GM03348 (cell line): ENCODE measurements at regions not wholly inside any gene's neighbourhood (a gene's known extent, or its start where the extent isn't known, plus 50 kb on each side); places are given as distances from the start of the nearest gene placed in this dataset.
"Not testable (repeated sequence)": the region's sequence is repeated elsewhere in the genome, so short reads cannot be mapped to it uniquely, and the experiment has no call there.

ENCODE experiments used
- DNase-seq: peaks from one replicate; pipeline ENCODE4 v3.0.0; 2012; ENCODE audit warnings: low spot score

GRCh38 chr20:53800418-53800817, 206.8 kb upstream of the ZNF217 start:
- no peak for DNase-seq

- no peak for DNase-seq
These were observed 203.4 kb upstream of the ZNF217 start for GRCh38 chr20:53797085-53797484.

DNA sequence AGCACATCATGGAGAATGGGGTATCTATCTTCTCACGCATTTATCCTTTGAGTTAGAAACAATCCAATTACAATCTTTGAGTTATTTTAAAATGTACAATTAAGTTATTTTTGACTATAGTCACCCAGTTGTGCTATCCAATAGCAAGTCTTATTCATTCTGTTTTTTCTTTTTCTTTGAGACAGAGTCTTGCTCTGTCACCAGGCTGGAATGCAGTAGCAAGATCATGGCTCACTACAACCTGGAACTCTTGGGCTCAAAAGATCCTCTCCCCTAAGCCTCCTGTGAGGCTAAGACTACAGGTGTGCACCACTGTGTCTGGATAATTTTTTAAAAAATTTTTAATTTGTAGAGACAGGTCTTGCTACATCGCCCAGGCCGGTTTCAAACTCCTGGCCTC, 201.5 kb upstream of the ZNF217 start:
- no peak for DNase-seq

DNA sequence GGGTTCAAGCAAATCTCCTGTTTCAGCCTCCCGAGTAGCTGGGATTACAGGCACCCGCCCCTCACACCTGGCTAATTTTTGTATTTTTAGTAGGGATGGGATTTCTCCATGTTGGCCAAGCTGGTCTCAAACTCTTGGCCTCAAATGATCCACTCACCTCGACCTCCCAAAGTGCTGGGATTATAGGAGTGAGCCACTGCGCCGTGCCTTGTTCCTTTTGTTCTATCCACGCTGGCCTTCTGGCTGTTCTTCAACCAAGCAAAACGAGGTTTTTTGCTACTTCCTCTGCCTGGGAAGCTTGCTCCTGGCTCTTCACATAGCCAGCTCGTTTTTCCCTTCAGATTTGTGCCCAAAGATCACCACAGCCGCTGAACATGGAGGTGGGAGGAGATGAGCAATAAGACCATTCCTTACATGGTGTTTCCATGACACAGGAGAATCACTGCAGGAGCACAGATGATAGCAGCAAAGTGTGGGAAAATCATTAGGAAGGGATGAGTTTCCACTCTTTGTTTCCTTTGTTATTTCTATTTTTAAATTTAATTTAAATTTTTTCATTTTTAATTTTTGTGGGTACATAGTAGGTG, 201.0 kb upstream of the ZNF217 start:
- DNase-seq: peak; percentile 19

GRCh38 chr20:53793783-53794383, 200.2 kb upstream of the ZNF217 start:
- DNase-seq: no peak

- no peak for DNase-seq
These were observed 199.4 kb upstream of the ZNF217 start for GRCh38 chr20:53792946-53793536.

GRCh38 chr20:53789989-53790675, 196.5 kb upstream of the ZNF217 start:
- DNase-seq: no peak

- no peak for DNase-seq
These were observed 194.8 kb upstream of the ZNF217 start for GRCh38 chr20:53788253-53789022.

- DNase-seq: not testable (repeated sequence)
These were observed 193.9 kb upstream of the ZNF217 start for GRCh38 chr20:53787491-53787931.

GRCh38 chr20:53786445-53787267, 193.0 kb upstream of the ZNF217 start:
- DNase-seq: no peak

DNA sequence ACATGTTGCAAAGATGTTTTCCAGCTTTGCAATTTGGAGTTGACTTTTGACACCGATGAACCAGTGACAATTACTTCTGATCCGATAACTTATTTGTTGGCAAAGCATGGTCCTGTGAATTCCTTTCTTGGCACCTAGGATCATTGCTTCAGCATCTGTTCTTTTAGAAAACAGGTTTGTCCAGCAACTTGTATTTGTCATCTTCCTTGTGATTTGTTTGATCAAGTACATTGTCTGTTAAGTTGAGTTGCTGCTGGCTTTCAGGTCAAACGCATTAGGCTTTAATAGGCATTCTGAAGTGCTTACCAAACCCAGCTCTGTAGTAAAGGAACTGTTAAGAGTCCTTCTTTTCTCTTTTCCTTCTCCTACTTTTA, 192.4 kb upstream of the ZNF217 start:
- no peak for DNase-seq

DNA sequence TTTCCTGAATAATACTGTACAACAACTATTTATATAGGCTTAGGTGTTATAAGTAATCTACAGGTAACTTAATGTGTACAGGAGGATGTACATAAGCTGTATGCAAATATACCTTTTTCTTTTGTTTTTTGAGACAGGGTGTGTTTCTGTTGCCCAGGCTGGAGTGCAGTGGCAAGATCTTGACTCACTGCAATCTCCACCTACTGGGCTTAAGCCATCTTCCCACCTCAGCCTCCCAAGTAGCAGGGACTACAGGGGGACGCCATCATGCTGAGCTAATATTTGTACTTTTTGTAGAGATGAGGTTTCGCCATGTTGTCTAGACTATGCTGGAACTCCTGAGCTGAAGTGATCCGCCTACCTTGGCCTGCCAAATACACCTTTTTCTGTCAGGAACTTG, 191.7 kb upstream of the ZNF217 start:
- no peak for DNase-seq

GRCh38 chr20:53783768-53784167, 190.1 kb upstream of the ZNF217 start:
- no peak for DNase-seq

DNA sequence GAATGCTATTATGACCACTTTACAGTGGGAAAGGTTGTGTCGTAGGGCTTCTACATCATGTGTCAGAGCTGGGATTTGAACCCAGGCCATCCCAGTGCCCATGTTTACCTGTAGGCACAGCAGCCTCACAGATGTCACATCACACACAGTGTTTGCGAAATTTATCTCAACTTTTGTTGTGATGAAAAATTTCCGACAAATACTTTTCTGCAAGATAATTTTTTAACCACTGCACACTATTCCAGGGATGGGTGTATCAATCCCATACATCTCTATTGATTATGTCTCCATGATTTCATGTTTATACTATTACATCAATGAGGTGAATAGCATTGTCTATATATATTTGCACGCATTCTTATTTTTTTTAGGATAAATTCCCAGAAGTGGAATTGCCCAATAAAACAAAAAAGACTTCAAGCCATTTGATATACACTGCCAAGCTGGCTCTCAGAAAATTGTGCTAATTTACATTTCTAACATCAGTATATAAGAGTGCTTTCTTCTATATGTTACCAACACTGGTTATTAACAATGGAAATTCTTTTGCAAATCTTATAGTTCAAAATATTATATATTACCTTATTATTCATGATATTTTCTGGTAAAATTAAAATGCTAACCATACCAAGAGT, 189.1 kb upstream of the ZNF217 start:
- no peak for DNase-seq

DNA sequence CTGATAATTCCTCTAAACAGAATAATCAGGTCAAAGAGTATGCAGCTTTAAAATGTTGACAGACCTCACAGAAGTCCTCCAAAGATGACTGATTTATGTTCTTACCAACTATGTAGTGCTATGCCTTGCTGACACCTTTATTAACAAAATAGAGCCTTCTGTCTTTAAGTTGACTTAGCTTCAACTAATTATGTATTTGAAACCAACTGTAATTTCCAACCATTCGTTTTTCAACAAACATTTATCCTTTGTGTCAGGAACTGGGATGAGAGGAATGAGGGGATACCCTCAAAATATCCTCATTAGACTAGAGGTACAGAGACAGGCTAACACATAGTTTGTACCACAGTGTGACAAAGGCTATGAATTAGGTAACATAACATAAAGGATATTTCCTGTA, 186.2 kb upstream of the ZNF217 start:
- DNase-seq: no peak

GRCh38 chr20:53778736-53779135, 185.1 kb upstream of the ZNF217 start:
- DNase-seq: no peak

GRCh38 chr20:53778041-53778516, 184.4 kb upstream of the ZNF217 start:
- DNase-seq: no peak

- DNase-seq: not testable (repeated sequence)
These were observed 183.8 kb upstream of the ZNF217 start for GRCh38 chr20:53777402-53777801.

- no peak for DNase-seq
These were observed 183.2 kb upstream of the ZNF217 start for GRCh38 chr20:53776858-53777257.

GRCh38 chr20:53774461-53775203, 181.0 kb upstream of the ZNF217 start:
- peak; percentile 84 for DNase-seq
